HCT116 (cell line): ENCODE measurements at regions not wholly inside any gene's neighbourhood (a gene's known extent, or its start where the extent isn't known, plus 50 kb on each side); places are given as distances from the start of the nearest gene placed in this dataset.
"Not testable (repeated sequence)": the region's sequence is repeated elsewhere in the genome, so short reads cannot be mapped to it uniquely, and the experiment has no call there.

ENCODE experiments used
- CEBPB ChIP-seq: IDR thresholded peaks from 2 replicates; pipeline ENCODE4 v1.6.1; 2012; ENCODE audit warnings: low read depth
- EGR1 ChIP-seq: IDR thresholded peaks from 2 replicates; pipeline ENCODE4 v1.6.1; 2012; ENCODE audit warnings: low read depth
- EZH2phosphoT487 ChIP-seq: fragments of 200-600 bp; IDR thresholded peaks from 2 replicates; pipeline ENCODE4 v1.6.1; 2018; ENCODE audit warnings: antibody characterized with exemption, borderline replicate concordance
- FOSL1 ChIP-seq: IDR thresholded peaks from 2 replicates; pipeline ENCODE4 v1.6.1; 2012; ENCODE audit warnings: low read depth
- POLR2A ChIP-seq: IDR thresholded peaks from 2 replicates; pipeline ENCODE4 v1.7.0; 2011; ENCODE audit warnings: borderline replicate concordance; ENCODE audit not compliant: insufficient read depth, insufficient read length; ENCODE audit errors: extremely low read depth
- POLR2AphosphoS5 ChIP-seq: IDR thresholded peaks from 2 replicates; pipeline ENCODE4 v1.6.1; 2011; ENCODE audit warnings: mild to moderate bottlenecking, low read depth, low read length, moderate library complexity
- REST ChIP-seq: IDR thresholded peaks from 2 replicates; pipeline ENCODE4 v1.6.1; 2012; ENCODE audit warnings: low read depth
- SRF ChIP-seq: IDR thresholded peaks from 2 replicates; pipeline ENCODE4 v1.6.1; 2012; ENCODE audit warnings: low read depth
- ZBTB33 ChIP-seq: IDR thresholded peaks from 2 replicates; pipeline ENCODE4 v1.6.1; 2011; ENCODE audit warnings: mild to moderate bottlenecking, low read length, moderate library complexity; ENCODE audit not compliant: insufficient replicate concordance; ENCODE audit errors: extremely low read depth
- ZNF274 ChIP-seq: fragments of 200-500 bp; sonication (Bioruptor generic); IDR thresholded peaks from 2 replicates; pipeline ENCODE4 v1.6.1; 2014; ENCODE audit warnings: mild to moderate bottlenecking, low read depth, low read length, inconsistent platforms
- TF ChIP-seq, protein P1 (sequence below), 3 experiments: fragments of 200-600 bp in 1 of 3; sonication (generic) in 1 of 3; IDR thresholded peaks in 2 of 3; conservative IDR thresholded peaks in 1 of 3; 2 replicates each; pipeline ENCODE4 v1.5.1; 2012 to 2017; ENCODE audit warnings: low read depth in 2 of 3, low read length in 2 of 3, antibody characterized with exemption in 1 of 3, borderline replicate concordance in 1 of 3, control low read depth in 1 of 3, mild to moderate bottlenecking in 1 of 3, mixed read lengths in 1 of 3, mixed run types in 1 of 3, moderate library complexity in 1 of 3; ENCODE audit not compliant: insufficient read depth in 1 of 3

DNA sequence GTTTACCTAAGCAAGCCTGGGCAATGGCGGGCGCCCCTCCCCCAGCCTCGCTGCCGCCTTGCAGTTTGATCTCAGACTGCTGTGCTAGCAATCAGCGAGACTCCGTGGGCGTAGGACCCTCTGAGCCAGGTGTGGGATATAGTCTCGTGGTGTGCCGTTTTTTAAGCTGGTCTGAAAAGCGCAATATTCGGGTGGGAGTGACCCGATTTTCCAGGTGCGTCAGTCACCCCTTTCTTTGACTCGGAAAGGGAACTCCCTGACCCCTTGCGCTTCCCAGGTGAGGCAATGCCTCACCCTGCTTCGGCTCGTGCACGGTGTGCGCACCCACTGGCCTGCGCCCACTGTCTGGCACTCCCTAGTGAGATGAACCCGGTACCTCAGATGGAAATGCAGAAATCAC, 442.6 kb upstream of the MTPN start:
- not testable (repeated sequence) for TF ChIP-seq REST, POLR2A, POLR2AphosphoS5, EZH2phosphoT487, EGR1, ZBTB33, ZNF274, CEBPB, FOSL1, SRF
- TF ChIP-seq, protein P1, sequence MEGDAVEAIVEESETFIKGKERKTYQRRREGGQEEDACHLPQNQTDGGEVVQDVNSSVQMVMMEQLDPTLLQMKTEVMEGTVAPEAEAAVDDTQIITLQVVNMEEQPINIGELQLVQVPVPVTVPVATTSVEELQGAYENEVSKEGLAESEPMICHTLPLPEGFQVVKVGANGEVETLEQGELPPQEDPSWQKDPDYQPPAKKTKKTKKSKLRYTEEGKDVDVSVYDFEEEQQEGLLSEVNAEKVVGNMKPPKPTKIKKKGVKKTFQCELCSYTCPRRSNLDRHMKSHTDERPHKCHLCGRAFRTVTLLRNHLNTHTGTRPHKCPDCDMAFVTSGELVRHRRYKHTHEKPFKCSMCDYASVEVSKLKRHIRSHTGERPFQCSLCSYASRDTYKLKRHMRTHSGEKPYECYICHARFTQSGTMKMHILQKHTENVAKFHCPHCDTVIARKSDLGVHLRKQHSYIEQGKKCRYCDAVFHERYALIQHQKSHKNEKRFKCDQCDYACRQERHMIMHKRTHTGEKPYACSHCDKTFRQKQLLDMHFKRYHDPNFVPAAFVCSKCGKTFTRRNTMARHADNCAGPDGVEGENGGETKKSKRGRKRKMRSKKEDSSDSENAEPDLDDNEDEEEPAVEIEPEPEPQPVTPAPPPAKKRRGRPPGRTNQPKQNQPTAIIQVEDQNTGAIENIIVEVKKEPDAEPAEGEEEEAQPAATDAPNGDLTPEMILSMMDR (IDR thresholded peaks at IDR 0.05 in 2 of 3, conservative IDR thresholded peaks at IDR 0.05 in 1 of 3; ENCODE audit: borderline replicate concordance in 1 of 3, insufficient read depth in 1 of 3, low read depth in 2 of 3, low read length in 2 of 3), result not testable (repeated sequence)
